GM23338 (cell line): ENCODE measurements at regions not wholly inside any gene's neighbourhood (a gene's known extent, or its start where the extent isn't known, plus 50 kb on each side); places are given as distances from the start of the nearest gene placed in this dataset.

Experiments
- ATAC-seq: fragments of 200-7000 bp; cut with Tn5 transposase; 3 replicates; pipeline ENCODE4 v1.9.1; 2020
- DNase-seq: peaks from one replicate; pipeline ENCODE4 v3.0.0-alpha.2; 2015; ENCODE audit warnings: low spot score
- H2AFZ ChIP-seq: fragments of 200-600 bp; sonication (generic); 2 replicates; pipeline ENCODE4 v1.8.0; 2016; ENCODE audit warnings: antibody characterized with exemption, mild to moderate bottlenecking, moderate library complexity
- H3F3A ChIP-seq: fragments of 200-600 bp; sonication (generic); replicated peaks from 2 replicates; pipeline ENCODE4 v1.8.0; 2017; ENCODE audit warnings: antibody characterized with exemption, mixed run types, low read depth
- H3K27ac ChIP-seq: fragments of 200-600 bp; sonication (generic); 2 replicates; pipeline ENCODE4 v1.6.1; 2016; ENCODE audit warnings: low read depth
- H3K27me3 ChIP-seq: fragments of 200-600 bp; sonication (generic); 2 replicates; pipeline ENCODE4 v1.8.0; 2016; ENCODE audit warnings: mild to moderate bottlenecking, mixed run types, moderate library complexity; ENCODE audit not compliant: insufficient read depth
- H3K36me3 ChIP-seq: fragments of 200-600 bp; sonication (generic); 2 replicates; pipeline ENCODE4 v1.8.0; 2016; ENCODE audit warnings: mild to moderate bottlenecking; ENCODE audit not compliant: insufficient read depth
- H3K4me1 ChIP-seq: fragments of 200-600 bp; sonication (generic); 2 replicates; pipeline ENCODE4 v1.8.0; 2016; ENCODE audit warnings: mild to moderate bottlenecking, moderate library complexity; ENCODE audit not compliant: insufficient read depth
- H3K4me2 ChIP-seq: fragments of 200-600 bp; sonication (generic); 2 replicates; pipeline ENCODE4 v1.7.1; 2017; ENCODE audit warnings: mixed run types
- H3K4me3 ChIP-seq: fragments of 200-600 bp; sonication (generic); 2 replicates; pipeline ENCODE4 v1.6.1; 2016; ENCODE audit warnings: mixed run types
- H3K79me2 ChIP-seq: fragments of 200-600 bp; sonication (generic); replicated peaks from 2 replicates; pipeline ENCODE4 v1.8.0; 2017; ENCODE audit warnings: mild to moderate bottlenecking; ENCODE audit not compliant: insufficient read depth
- H3K9me2 ChIP-seq: fragments of 200-600 bp; sonication (generic); 2 replicates; pipeline ENCODE4 v1.8.0; 2017; ENCODE audit not compliant: insufficient read depth
- H4K20me1 ChIP-seq: fragments of 200-600 bp; sonication (generic); replicated peaks from 2 replicates; pipeline ENCODE4 v1.8.0; 2017; ENCODE audit warnings: mild to moderate bottlenecking; ENCODE audit not compliant: insufficient read depth
- H3K27ac Mint-ChIP-seq: 2 replicates; pipeline ENCODE4 v1.8.0; 2020; ENCODE audit warnings: inconsistent platforms, mild to moderate bottlenecking, moderate library complexity, mixed read lengths
- H3K27me3 Mint-ChIP-seq: 3 replicates; pipeline ENCODE4 v1.8.0; 2022; ENCODE audit warnings: low read depth, mild to moderate bottlenecking, moderate library complexity, mixed read lengths, inconsistent platforms; ENCODE audit not compliant: insufficient read depth, poor library complexity
- H3K36me3 Mint-ChIP-seq: 3 replicates; pipeline ENCODE4 v1.8.0; 2021; ENCODE audit warnings: low read depth, mild to moderate bottlenecking, inconsistent platforms, moderate library complexity, mixed read lengths
- H3K4me1 Mint-ChIP-seq: 3 replicates; pipeline ENCODE4 v1.8.0; 2020; ENCODE audit warnings: mild to moderate bottlenecking, inconsistent platforms, mixed read lengths
- H3K4me3 Mint-ChIP-seq: 3 replicates; pipeline ENCODE4 v1.8.0; 2021; ENCODE audit warnings: moderate library complexity, mild to moderate bottlenecking, inconsistent platforms, mixed read lengths
- H3K9me3 Mint-ChIP-seq: 3 replicates; pipeline ENCODE4 v1.8.0; 2020; ENCODE audit warnings: moderate library complexity, mild to moderate bottlenecking, inconsistent platforms, mixed read lengths
- EZH2 ChIP-seq: fragments of 200-600 bp; sonication (generic); IDR thresholded peaks from one replicate; pipeline ENCODE4 v1.8.0; 2017; ENCODE audit warnings: antibody characterized with exemption, mild to moderate bottlenecking, low read depth; ENCODE audit not compliant: unreplicated experiment
- EZH2phosphoT487 ChIP-seq: fragments of 200-600 bp; sonication (generic); IDR thresholded peaks from one replicate; pipeline ENCODE4 v1.8.1; 2018; ENCODE audit warnings: antibody characterized with exemption; ENCODE audit not compliant: unreplicated experiment
- JUNB ChIP-seq: IDR thresholded peaks from one replicate; pipeline ENCODE4 v1.6.1; 2016; ENCODE audit warnings: antibody characterized with exemption; ENCODE audit not compliant: unreplicated experiment
- NANOG ChIP-seq: IDR thresholded peaks from 2 replicates; pipeline ENCODE4 v1.6.1; 2016; ENCODE audit warnings: antibody characterized with exemption, borderline replicate concordance
- POLR2AphosphoS5 ChIP-seq: IDR thresholded peaks from 2 replicates; pipeline ENCODE4 v1.6.1; 2016; ENCODE audit warnings: antibody characterized with exemption, low read depth
- STAT1 ChIP-seq: IDR thresholded peaks from one replicate; pipeline ENCODE4 v1.6.1; 2016; ENCODE audit warnings: antibody characterized with exemption; ENCODE audit not compliant: unreplicated experiment
- ZNF331 ChIP-seq: fragments of 250-450 bp; sonication (Bioruptor Pico); IDR thresholded peaks from 2 replicates; pipeline ENCODE4 v1.5.0; 2020; ENCODE audit warnings: low read depth, mild to moderate bottlenecking, moderate library complexity
- TF ChIP-seq, protein P1 (sequence below), 2 experiments: fragments of 200-600 bp in 1 of 2; sonication (generic) in 1 of 2; conservative IDR thresholded peaks; 2 replicates each; pipeline versions ENCODE4 v1.5.1 to v1.6.1; 2016 to 2017; ENCODE audit warnings: antibody characterized with exemption in 2 of 2, low read depth in 2 of 2, mild to moderate bottlenecking in 2 of 2, moderate library complexity in 1 of 2
- TF ChIP-seq, protein P2 (sequence below): IDR thresholded peaks from one replicate; pipeline ENCODE4 v1.6.1; 2018; ENCODE audit warnings: antibody characterized with exemption; ENCODE audit not compliant: unreplicated experiment
- TF ChIP-seq, protein P3 (sequence below): IDR thresholded peaks from 2 replicates; pipeline ENCODE4 v1.6.1; 2016; ENCODE audit warnings: antibody characterized with exemption

DNA sequence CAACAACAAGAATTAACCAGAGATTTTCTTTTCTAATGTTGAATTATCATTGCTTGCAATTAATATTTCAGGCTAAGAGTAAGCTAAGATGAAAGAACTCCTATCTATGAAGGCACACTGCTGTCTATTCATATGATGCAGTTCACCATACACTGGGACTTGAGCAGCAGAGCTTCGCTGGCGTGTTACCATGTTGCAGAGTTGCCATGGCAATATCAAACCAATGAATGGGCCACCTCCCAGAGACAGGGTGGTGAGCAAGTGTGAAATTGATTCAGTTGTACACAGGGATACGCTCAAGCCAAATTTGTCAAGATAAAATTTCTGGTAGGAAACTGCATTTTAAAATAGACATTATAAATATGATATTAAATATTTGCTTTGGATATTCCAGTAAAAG lies 69.3 kb upstream of the MYO16 start:
- H3K79me2 ChIP-seq, result no peaks in the 10 kb centered on the region
- H3K27ac Mint-ChIP-seq, result no peak overlapping the region
- no peaks in the 10 kb centered on the region for H3F3A ChIP-seq
- TF ChIP-seq EZH2phosphoT487 (no peak), NANOG (no peak), JUNB (no peak), EZH2 (no peak), STAT1 (no peak), ZNF331 (CRISPR knock-in tag) (no peak), POLR2AphosphoS5 (no peak)
- TF ChIP-seq, protein P1, sequence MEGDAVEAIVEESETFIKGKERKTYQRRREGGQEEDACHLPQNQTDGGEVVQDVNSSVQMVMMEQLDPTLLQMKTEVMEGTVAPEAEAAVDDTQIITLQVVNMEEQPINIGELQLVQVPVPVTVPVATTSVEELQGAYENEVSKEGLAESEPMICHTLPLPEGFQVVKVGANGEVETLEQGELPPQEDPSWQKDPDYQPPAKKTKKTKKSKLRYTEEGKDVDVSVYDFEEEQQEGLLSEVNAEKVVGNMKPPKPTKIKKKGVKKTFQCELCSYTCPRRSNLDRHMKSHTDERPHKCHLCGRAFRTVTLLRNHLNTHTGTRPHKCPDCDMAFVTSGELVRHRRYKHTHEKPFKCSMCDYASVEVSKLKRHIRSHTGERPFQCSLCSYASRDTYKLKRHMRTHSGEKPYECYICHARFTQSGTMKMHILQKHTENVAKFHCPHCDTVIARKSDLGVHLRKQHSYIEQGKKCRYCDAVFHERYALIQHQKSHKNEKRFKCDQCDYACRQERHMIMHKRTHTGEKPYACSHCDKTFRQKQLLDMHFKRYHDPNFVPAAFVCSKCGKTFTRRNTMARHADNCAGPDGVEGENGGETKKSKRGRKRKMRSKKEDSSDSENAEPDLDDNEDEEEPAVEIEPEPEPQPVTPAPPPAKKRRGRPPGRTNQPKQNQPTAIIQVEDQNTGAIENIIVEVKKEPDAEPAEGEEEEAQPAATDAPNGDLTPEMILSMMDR (conservative IDR thresholded peaks at IDR 0.05; ENCODE audit: low read depth in 2 of 2), result no peak
- TF ChIP-seq, protein P2, sequence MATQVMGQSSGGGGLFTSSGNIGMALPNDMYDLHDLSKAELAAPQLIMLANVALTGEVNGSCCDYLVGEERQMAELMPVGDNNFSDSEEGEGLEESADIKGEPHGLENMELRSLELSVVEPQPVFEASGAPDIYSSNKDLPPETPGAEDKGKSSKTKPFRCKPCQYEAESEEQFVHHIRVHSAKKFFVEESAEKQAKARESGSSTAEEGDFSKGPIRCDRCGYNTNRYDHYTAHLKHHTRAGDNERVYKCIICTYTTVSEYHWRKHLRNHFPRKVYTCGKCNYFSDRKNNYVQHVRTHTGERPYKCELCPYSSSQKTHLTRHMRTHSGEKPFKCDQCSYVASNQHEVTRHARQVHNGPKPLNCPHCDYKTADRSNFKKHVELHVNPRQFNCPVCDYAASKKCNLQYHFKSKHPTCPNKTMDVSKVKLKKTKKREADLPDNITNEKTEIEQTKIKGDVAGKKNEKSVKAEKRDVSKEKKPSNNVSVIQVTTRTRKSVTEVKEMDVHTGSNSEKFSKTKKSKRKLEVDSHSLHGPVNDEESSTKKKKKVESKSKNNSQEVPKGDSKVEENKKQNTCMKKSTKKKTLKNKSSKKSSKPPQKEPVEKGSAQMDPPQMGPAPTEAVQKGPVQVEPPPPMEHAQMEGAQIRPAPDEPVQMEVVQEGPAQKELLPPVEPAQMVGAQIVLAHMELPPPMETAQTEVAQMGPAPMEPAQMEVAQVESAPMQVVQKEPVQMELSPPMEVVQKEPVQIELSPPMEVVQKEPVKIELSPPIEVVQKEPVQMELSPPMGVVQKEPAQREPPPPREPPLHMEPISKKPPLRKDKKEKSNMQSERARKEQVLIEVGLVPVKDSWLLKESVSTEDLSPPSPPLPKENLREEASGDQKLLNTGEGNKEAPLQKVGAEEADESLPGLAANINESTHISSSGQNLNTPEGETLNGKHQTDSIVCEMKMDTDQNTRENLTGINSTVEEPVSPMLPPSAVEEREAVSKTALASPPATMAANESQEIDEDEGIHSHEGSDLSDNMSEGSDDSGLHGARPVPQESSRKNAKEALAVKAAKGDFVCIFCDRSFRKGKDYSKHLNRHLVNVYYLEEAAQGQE, result no peak
- TF ChIP-seq, protein P3, sequence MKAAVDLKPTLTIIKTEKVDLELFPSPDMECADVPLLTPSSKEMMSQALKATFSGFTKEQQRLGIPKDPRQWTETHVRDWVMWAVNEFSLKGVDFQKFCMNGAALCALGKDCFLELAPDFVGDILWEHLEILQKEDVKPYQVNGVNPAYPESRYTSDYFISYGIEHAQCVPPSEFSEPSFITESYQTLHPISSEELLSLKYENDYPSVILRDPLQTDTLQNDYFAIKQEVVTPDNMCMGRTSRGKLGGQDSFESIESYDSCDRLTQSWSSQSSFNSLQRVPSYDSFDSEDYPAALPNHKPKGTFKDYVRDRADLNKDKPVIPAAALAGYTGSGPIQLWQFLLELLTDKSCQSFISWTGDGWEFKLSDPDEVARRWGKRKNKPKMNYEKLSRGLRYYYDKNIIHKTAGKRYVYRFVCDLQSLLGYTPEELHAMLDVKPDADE, result no peak
- no peak overlapping the region for H3K4me3 Mint-ChIP-seq
- no peaks in the 10 kb centered on the region for H4K20me1 ChIP-seq
- H3K4me1 ChIP-seq, result no peaks in the 10 kb centered on the region
- no peaks in the 10 kb centered on the region for H3K4me1 Mint-ChIP-seq
- DNase-seq (no peak), ATAC-seq (no peak)
- no peak overlapping the region for H3K27ac ChIP-seq
- H3K27me3 Mint-ChIP-seq, result no peaks in the 10 kb centered on the region
- H3K36me3 Mint-ChIP-seq, result no peaks in the 10 kb centered on the region
- H3K4me2 ChIP-seq, result no peak overlapping the region
- H3K9me3 Mint-ChIP-seq, result no peaks in the 10 kb centered on the region; the same call in 2 of the 3 replicates
- no peaks in the 10 kb centered on the region for H3K27me3 ChIP-seq
- H3K9me2 ChIP-seq, result no peaks in the 10 kb centered on the region
- H3K4me3 ChIP-seq, result no peak overlapping the region
- no peak overlapping the region for H2AFZ ChIP-seq
- no peaks in the 10 kb centered on the region for H3K36me3 ChIP-seq

DNA sequence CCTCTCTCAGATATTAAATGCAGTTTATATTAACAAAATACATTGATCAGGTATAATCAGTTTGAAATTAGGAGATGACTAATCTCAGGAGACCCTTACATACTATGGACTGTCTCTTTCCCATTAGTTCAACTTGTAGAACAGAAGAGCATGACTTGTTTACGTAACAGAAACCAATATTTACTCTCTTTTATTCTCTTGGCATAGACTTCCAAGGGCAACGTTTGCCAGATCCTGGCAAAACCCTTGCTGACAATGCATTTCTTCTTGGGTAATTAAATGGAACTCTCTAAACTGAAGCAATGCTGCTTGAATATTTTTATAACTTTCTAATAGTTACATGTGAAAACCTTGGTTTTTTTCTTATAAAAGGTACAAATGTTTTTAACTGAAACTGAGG lies 68.3 kb upstream of the MYO16 start:
- Histone ChIP-seq H3K4me1 (no peaks in the 10 kb centered on the region), H3K36me3 (no peaks in the 10 kb centered on the region), H4K20me1 (no peaks in the 10 kb centered on the region), H3F3A (no peaks in the 10 kb centered on the region), H2AFZ (no peak overlapping the region), H3K27me3 (no peaks in the 10 kb centered on the region), H3K4me3 (no peak overlapping the region), H3K79me2 (no peaks in the 10 kb centered on the region), H3K4me2 (no peak overlapping the region), H3K9me2 (no peaks in the 10 kb centered on the region), H3K27ac (no peak overlapping the region)
- no peak for DNase-seq
- Mint-ChIP-seq H3K4me3 (no peak overlapping the region), H3K4me1 (no peaks in the 10 kb centered on the region), H3K27ac (no peak overlapping the region), H3K27me3 (no peaks in the 10 kb centered on the region), H3K36me3 (no peaks in the 10 kb centered on the region), H3K9me3 (no peaks in the 10 kb centered on the region; the same call in 2 of the 3 replicates)
- no peak for ATAC-seq
- TF ChIP-seq STAT1, result no peak
- TF ChIP-seq EZH2, result no peak
- no peak for TF ChIP-seq ZNF331 (CRISPR knock-in tag)
- TF ChIP-seq, protein P1 (conservative IDR thresholded peaks at IDR 0.05; ENCODE audit: low read depth in 2 of 2), result no peak
